ENCODE measurements at regions not wholly inside any gene's neighbourhood (a gene's known extent, or its start where the extent isn't known, plus 50 kb on each side); places are given as distances from the start of the nearest gene placed in this dataset.
"Not testable (repeated sequence)": the region's sequence is repeated elsewhere in the genome, so short reads cannot be mapped to it uniquely, and the experiment has no call there.

- DNase-seq (ENCODE audit: low read depth) = no peak
Observed at GRCh38 chr13:44748439-44748838, 172.3 kb upstream of the TSC22D1 start.

GRCh38 chr13:44747179-44747578 is 171.0 kb upstream of the TSC22D1 start:
- no peak for DNase-seq (ENCODE audit: low read depth)

- no peak for DNase-seq (ENCODE audit: low read depth)
Observed at GRCh38 chr13:44746690-44747089, 170.6 kb upstream of the TSC22D1 start.

DNA sequence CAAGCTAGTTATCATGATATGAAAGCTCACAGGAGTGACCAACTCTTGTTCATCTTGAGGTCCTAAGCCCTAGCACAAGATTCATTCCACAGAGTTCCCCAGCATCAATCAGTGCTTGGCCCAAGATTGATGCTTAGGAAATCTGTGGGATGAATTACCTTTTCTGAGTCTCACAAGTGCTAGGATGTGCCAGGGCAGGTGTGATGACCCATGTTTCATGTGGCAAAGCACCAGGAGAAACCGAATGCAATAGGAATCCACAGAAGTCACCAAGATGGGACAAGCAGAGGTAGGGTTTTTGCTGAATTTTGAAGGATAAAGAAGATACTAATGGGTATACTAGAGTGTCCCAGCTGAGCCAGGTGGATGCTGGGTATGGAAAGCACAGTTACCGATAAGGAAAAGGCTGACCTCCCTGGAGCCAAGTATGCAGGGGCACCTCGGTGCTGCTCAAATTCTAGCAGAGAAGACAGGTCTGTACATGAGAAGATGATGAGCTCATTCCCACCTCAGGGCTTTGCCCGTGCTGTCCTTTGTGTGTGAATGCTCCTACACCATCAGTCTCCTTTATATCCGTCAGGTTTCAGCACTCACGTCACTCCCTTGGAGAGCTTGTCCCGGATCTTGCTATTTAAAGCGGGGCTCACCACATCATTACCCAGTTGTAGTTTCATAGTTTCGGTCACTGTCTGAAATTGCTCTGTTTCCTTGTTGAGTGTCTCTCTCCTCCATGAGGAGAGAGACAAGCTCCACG is 168.9 kb upstream of the TSC22D1 start:
- DNase-seq (ENCODE audit: low read depth) = no peak

- DNase-seq (ENCODE audit: low read depth) = no peak
Observed at GRCh38 chr13:44739539-44739938, 163.4 kb upstream of the TSC22D1 start.

GRCh38 chr13:44739120-44739519 is 163.0 kb upstream of the TSC22D1 start:
- DNase-seq (ENCODE audit: low read depth) = no peak

GRCh38 chr13:44738463-44738862 is 162.3 kb upstream of the TSC22D1 start:
- no peak for DNase-seq (ENCODE audit: low read depth)

GRCh38 chr13:44735806-44736205 is 159.7 kb upstream of the TSC22D1 start:
- no peak for DNase-seq (ENCODE audit: low read depth)

- no peak for DNase-seq (ENCODE audit: low read depth)
Observed at GRCh38 chr13:44734201-44734707, 158.1 kb upstream of the TSC22D1 start.

DNA sequence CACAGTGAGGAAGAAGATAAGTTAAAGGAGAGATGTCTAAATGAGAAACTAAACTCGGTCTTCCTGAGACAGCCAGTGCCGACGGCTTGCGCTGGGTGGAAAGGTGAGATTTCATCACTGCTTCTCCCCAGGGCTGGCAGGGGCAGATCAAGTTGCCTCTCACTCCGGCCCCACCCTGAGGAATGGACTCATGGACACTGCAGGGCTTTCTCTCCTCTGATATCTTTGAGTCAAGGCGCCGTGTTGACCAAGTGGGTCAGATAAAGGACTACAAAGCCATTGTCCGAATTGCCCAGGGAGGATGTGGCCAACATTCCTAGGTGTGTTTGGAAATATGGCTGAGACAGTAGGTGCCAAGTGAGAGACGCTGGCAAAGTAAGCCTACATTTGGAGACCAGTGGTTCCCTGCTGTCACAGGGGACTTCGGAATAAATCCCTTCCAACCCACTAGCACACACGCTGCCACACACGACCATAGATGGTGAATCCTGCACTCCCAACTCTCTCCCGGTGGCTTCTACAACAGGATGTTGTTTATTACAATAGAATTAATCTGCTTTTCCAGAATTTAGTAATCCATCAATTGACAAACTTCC is 156.5 kb upstream of the TSC22D1 start:
- no peak for DNase-seq (ENCODE audit: low read depth)

GRCh38 chr13:44730851-44731250 is 154.7 kb upstream of the TSC22D1 start:
- no peak for DNase-seq (ENCODE audit: low read depth)

GRCh38 chr13:44730099-44730498 is 154.0 kb upstream of the TSC22D1 start:
- no peak for DNase-seq (ENCODE audit: low read depth)

GRCh38 chr13:44727591-44727990 is 151.5 kb upstream of the TSC22D1 start:
- DNase-seq (ENCODE audit: low read depth) = not testable (repeated sequence)

- no peak for DNase-seq (ENCODE audit: low read depth)
Observed at GRCh38 chr13:44726778-44727177, 150.6 kb upstream of the TSC22D1 start.

DNA sequence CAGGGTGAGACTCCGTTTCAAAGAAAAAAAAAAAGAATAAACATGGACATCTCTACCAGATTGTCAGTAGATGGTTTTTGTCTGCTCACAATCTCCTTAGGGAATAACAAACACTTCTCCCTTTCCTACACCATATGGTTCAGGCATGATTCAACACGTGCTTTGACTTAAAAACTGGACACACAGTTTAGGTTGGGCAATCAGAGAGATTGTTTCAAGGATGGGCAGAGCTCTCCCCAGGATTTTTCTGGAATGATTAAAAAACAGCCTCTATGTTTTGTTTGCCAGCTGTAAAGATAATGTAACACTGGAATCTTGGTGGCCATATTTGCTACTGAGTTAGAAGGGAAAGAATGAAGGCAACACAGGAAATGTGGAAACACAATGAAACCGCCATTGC is 150.1 kb upstream of the TSC22D1 start:
- DNase-seq (ENCODE audit: low read depth) = no peak

DNA sequence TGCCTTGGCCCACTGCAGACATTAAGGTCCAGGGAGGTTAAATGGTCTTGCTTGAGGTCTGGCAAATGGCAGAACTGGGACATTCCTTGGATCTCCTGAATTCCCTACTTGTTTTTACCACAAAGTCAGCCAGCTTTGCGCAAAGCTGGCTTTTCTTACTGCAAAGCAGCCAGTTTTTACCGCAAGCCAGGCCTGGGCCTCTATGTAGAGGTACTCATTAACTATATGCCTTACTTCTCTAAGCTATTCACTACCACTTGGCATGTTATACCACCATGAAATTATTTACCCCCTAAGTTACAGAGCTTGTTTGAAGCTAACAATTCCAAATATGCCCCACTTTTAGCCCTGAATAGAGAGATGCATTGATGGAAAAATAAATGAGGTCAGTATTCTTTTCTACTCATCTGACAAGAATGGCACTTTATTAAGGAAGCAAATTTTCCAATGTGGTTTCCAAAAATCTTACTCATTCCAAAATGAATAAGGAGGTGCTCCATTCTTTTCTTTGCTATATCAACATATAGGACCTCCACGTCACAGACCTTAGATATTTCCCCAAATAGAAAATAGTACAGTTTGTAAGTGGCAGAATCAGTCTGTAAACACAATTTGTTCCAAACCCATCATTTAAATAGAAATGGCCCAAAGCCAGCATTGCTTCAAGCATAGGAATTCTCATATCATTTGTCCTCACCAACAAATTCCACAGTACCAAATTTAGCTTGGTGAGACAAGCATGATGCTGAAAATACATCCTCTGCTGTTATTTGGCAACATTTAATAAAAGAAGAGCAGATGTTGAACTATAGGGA is 143.9 kb upstream of the TSC22D1 start:
- peak; percentile 68 for DNase-seq (ENCODE audit: low read depth)

- no peak for DNase-seq (ENCODE audit: low read depth)
Observed at GRCh38 chr13:44718467-44718866, 142.3 kb upstream of the TSC22D1 start.

DNA sequence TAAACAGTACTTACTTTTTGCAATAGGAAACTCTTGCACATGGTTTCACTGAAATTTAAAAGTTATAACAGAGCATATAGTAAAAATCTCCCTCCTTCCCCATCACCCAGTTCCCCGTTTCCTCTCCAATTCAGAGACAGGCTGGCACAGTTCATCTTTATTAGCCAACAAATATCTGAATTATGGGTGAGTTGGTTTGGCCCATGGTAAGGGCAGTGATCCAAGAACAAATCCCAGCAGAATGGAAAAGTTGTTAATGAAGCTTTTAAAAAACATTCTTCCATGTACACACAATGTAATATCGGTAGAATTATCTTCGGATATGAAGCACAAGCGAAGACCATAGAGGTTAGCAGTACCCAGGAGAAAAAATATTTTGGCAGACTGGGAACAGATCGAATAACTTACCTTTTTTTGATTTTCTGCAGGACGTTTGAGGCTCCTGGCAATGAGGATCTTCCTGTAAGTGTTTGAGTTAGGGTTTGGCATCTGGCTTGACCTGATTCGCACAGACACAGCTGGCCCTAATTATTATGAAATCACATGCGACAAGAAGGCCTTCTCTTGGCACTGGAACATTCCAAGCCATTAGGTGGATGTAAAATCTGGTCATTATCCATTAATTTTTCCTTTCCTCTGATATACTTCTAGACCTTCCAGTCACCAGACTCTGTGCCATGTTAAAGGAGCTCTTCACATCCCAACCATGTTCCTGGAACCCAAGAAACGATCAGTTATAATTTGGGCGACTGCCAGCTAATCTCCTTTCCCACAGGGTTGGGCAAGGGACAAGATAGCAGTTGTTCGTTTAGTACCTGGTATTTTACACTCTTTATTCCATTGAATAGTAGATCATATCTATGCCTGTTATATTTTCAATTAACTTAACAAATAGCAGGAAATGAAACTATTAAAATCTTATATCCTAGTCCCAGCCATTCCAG is 139.4 kb upstream of the TSC22D1 start:
- no peak for DNase-seq (ENCODE audit: low read depth)

GRCh38 chr13:44713788-44714469 is 137.8 kb upstream of the TSC22D1 start:
- DNase-seq (ENCODE audit: low read depth) = peak; percentile 97

- DNase-seq (ENCODE audit: low read depth) = no peak
Observed at GRCh38 chr13:44711706-44712105, 135.6 kb upstream of the TSC22D1 start.

GRCh38 chr13:44710576-44710975 is 134.4 kb upstream of the TSC22D1 start:
- peak; percentile 96 for DNase-seq (ENCODE audit: low read depth)

Data from non-pigmented ciliary epithelial cell (primary cell).